ENCODE measurements at regions not wholly inside any gene's neighbourhood (a gene's known extent, or its start where the extent isn't known, plus 50 kb on each side); places are given as distances from the start of the nearest gene placed in this dataset.

DNA sequence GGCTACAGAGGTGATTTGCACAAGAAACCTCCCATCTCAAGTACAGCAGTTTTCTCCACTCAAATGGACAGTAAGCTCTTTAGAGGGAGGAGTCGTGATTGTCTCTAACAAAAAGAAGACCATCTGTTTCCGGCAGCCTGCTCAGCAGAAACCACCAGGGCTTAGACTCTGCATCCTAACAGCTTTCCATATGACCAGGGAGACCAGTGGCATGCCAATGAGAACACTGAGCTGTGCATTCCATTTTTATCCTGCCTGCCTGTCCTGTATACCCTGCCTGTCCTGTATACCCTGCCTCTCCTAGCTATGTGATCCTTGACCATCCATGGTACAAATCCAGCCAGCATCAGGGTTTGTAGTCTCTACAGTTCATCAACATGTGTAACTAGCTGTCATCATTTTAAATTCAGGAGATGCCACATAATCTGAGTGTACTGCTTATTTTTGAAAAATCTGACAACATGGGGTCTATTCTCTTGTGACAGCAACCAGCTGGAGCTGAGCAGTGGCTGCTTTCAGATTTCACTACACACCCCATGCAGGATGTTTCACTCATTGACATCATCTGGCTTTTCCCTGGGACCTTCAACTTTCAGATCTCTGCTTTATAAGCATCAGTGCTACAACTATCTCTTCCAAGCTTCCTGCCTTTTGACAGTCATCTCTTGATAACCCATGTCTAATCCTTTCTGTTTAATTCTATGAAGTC lies 50.5 kb upstream of the POU2AF2 start:
- no peak for DNase-seq (ENCODE audit: low read depth in 4 of 4, low spot score in 2 of 4)

DNA sequence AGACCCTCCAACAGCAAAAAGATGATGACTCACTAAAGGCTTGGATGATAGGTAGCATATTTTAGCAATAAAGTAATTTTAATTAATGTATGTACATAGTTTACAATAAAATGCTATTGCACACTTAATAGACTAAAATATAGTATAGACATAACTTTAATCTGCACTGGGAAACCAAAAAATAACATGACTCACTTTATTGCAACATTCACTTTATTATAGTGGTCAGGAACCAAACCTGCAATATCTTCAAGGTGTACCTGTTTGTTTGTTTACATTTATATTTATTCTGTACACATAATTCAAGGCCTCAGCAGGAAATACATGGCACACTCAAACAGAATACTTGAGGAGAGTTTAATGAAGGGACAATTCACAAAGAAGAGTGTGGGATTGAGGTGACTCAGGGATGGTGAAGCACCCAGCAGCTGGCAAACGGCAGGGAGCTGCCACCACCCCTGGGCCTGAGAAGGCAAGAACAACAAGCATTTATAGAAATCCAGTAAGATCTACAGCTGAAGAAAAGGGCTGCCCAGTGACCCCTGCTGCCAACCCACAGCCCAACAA lies 51.5 kb upstream of the POU2AF2 start:
- DNase-seq (ENCODE audit: low read depth in 4 of 4, low spot score in 2 of 4): no peak

DNA sequence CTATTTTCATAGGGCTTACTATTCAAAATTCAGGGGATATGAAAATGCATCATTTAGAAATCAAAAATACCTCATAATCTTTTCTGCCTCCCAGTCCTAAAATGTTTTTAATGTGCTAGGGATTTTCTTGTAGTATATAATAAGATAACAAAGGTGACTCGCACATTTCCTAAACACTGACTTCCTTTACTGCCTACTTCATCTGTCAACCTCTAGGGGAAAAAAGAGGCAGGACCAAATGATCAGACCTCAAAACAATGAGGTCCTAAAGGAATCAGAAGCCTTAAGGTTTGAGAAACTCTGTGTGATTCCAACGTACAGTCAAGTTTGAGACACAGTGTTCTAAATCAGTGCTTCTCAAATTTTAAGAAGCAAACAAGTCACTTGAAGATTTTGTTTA lies 56.1 kb upstream of the POU2AF2 start:
- no peak for DNase-seq (ENCODE audit: low read depth in 4 of 4, low spot score in 2 of 4)

DNA sequence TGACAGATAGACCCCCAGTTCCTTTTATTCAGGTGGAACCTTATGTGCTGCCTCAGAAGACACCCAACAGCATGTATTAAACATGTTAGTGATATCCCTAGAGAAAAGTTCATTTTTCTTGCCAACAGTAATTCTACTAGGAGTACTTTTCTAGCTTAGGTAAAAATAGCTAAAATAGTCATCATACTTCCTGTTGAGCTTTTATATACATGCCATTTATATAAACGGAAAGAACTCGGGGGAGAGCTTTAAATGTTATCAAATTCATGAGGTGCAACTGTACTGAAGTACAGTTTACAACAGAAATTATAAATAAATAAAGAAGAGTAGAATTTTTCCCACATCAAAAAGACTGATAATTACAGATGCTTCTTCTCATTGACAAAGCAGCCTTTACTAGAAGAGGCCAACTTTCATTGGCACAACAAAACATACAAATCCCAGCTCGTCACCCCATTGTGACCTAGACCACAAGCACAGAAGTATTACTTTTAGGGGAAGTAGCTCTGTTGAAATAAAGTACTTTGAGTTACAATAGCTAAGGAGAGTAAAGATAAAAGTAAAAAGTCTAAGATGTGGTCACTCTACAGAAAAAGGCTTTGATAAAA lies 59.1 kb upstream of the POU2AF2 start:
- no peak for DNase-seq (ENCODE audit: low read depth in 4 of 4, low spot score in 2 of 4)

DNA sequence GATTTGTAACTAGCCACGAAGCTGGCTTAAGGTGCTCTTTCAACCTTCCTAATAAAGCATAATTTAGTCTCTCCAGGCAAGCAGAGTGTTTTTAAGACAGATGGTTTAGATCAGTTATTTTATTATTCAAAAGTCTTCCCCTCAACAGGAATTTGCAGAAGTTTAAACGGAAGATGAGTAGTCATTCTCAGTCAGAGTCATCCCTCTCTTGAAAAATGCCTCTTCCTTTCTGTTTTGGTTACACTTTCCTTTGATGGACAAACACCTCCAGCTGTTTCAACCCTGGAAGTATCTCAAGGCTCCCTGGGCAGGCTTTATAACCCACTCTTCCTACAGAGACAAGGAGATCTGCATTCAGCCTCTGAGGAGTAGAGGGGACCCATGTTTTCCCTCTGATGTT lies 60.3 kb upstream of the POU2AF2 start:
- DNase-seq (ENCODE audit: low read depth in 4 of 4, low spot score in 2 of 4): no peak

DNA sequence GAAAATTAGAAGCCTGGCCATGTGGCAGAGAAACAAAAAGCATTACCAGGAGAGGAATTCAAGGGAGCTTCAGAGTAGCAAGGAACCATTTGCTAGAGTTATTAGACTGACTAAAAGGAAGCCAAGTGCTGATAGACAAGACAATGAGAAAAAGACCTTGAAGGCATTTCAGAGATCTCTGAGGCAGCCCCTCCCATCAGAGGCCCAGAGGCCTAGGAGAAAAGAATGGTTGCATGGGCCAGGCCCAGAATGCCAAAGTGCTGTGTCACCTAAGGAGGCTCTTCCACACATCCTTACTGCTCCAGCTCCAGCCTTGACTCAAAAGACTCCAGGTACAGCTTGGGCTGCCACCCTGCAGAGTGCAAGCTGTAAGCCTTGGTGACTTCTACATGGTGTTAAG lies 61.8 kb upstream of the POU2AF2 start:
- no peak for DNase-seq (ENCODE audit: low read depth in 4 of 4, low spot score in 2 of 4)

DNA sequence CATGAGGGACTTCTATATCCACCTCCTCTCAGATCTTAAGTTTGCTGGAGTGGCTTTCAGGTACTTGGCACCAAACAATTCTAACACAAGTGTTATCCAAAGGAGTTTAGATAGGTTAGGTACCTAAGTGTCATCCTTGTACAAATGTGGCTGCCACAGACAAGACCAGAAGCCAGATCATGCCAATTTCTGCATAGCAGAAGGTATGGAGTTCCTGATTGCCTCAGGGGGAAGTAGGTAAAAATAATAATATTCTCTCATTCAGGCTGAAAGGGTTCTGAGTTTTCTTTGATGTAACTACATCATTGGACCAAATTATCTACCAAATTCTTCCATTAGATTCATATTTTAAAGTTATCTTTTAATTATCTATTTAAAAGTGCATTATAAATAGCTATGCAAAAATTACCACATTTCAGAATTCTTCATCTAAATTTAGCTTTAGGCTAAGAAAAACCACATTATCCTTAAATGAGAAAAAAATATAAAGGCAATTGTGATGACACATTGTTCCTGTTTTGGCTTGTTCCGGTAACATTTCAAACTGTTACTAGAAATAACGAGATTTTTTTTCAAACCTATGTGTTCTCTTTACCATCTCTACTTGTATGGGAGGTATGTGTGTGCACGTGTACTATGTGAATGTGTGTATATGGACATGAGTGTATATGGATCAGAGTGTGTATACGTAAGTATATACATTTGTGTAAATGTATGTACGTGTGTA lies 66.2 kb upstream of the POU2AF2 start:
- no peak for DNase-seq (ENCODE audit: low read depth in 4 of 4, low spot score in 2 of 4)

DNA sequence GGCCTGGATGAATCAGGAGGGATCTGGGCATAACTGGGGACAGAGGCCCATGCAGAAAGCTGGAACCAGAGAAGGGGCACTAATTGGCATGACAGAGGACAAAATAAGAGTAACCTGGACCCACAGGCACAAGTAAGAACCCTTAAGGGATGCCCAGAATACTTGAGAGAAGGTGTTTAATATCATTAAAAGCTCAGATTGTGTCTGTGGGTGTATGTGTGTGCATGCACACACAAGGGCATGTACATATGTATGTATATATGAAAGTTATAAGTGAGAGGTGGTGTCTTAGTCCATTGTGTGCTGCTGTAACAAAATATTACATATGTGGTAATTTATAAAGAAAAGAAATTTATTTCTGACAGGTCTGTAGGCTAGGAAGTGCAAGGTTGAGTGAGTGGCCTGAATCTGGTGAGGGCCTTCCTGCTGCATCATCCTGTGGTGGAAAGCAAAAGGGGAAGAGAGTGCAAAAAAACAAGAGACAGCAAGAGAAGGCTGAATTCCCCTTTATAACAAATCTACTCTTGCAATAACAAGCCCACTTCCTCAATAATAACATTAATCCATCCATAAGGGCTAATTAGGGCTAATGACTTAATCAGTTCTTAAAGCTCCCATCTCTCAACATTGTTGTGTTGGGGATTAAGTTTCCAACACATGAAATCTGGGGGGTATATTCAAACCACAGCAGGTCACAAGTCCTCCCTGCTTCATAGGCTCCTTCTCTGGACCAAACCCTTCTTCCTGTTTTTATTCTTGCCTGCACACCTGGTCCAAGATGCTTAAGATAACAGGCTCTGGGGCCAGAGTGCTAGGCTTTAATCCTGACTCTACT lies 68.3 kb upstream of the POU2AF2 start:
- no peak for DNase-seq (ENCODE audit: low read depth in 4 of 4, low spot score in 2 of 4)

DNA sequence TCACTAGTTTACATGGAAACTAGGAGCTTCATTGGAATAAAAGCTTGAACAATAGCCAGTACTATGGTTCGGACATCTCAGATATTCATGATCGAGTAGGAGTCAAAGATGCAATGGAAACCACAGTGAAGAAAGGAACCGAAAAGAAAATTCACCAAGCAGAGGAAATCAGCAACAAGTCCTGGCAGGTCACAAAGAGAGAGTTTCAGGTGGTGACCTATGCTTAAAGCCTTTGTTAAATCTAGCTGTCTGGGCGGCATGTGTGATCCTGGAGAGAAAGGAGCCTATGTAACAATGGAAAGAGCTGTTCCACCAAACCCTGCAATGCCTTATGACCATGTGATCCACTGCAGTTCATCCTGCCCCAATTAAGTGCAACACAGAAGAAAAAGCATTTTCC lies 68.9 kb upstream of the POU2AF2 start:
- no peak for DNase-seq (ENCODE audit: low read depth in 4 of 4, low spot score in 2 of 4)

DNA sequence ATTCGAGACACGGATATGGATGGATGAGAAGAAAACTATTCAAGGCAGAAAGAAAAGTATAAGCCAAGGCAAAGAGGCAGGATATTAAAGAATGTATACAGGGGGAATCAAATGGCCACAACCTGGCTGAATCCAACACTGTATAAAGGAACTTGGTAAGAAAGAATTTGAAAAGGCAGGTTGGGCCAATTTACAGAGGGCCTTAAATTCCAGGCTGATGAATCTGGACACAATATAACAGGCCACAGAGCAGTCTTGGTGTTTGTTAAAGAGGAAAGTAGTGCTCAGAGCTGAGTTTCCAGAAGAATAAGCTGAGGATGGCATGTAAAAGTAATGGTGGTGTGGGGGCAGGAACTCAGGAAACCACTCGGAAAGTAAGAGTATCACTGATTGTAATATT lies 72.3 kb upstream of the POU2AF2 start:
- DNase-seq (ENCODE audit: low read depth in 4 of 4, low spot score in 2 of 4): no peak

DNA sequence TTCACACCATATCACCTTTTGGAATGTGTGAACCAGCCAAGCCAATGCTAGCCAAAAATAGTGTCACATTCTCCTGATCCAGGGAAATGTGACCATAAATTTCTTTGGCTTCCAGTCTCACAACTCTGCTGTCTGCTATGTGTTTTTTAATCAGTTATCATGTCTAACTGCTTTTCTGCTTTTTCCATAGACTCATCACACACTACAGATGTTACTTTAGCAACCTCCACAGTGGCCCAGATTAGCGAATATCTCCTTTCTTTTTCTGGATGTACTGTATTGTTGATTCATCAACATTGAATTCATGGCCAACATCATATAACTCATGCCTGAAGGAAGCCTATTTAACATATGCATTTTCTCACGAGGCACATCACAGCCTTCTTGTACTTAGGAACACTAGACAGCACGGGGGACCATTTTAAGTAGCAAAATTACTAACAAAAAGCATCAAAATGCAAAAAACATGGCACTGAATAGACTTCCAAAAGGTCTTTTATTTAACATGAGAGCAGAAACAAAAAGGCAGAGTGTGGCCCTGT lies 73.1 kb upstream of the POU2AF2 start:
- no peak for DNase-seq (ENCODE audit: low read depth in 4 of 4, low spot score in 2 of 4)

DNA sequence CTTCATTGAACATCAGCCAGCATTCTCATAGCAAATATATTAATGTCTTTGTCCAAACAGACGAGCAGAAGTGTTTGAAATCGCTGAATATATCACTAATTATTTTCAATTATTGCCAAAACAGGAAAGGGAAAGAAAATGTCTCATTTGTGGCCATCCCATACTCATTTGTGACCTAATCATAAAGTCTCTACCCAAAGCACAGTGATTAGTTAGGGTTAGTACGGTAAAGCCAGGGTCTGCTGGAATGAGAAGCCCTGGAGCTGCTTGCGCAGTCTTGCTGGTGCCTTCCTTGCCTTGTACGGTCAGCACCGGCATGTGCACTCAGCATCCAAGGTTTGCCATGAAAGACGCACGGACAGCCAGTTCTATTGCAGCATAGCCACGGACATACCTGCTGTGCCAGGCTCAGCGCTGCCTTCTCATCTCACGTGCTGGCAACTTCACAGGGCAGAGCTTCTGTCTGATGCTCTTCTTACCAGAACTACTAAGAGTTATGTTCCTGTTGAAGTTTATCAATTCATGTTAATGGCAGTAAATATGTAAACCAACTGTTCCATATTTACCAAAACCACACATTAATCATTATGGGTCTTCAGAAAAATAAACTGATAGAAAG lies 74.7 kb upstream of the POU2AF2 start:
- no peak for DNase-seq (ENCODE audit: low read depth in 4 of 4, low spot score in 2 of 4)

DNA sequence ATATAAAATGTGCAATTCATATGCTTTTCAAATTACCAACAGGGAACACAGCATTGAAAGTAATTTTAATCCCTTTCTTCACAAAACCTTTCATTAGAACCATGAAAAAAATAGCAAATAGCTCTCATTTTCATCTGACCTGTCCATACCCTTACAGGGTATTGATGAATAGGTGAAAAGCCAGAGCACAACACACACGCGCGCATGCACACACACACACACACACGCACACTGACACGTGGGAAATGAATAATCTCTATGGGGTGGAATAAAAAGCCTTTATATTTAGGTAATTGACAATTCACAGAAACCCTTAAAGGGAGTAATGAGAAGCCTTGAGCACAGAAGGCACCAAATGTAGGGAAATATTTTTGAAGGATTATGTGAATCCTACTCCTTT lies 76.2 kb upstream of the POU2AF2 start:
- DNase-seq (ENCODE audit: low read depth in 4 of 4, low spot score in 2 of 4): no peak

DNA sequence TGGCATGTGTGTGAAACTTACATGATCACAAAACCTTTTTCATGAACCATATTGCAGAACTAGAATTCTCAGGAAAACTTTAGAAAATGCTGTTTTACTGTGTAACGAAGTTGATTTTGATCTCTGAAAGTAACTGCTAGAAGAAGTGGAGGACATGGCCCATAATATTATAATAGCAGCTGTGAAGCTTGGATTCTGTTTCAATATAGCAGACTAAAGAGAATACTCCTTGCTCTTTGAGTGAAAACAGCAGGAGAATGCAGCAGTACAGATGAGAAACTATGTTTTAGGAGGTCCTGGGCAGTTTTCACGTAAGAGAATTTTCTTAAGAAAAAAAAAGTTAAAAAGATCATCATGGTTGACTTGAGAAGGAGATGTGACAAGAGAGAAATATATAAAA lies 76.7 kb upstream of the POU2AF2 start:
- no peak for DNase-seq (ENCODE audit: low read depth in 4 of 4, low spot score in 2 of 4)

DNA sequence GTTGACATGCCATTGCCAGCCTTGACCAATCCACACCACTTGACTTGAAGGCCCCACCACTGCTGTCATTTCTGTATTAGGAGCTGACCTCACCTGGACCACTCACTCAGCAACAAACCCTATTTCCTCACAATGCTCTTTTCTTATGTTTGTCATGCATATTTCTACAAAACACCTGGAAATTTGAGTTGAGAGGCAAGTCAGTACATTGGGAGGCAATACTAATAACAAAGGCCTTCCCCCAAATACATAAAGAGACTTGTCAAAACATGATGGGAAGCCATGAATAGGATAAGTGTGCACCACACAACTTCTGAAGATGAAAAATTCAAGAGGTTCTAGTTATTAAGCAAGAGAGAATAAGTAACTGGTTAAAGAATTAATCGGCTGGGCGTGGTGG lies 77.9 kb upstream of the POU2AF2 start:
- no peak for DNase-seq (ENCODE audit: low read depth in 4 of 4, low spot score in 2 of 4)

DNA sequence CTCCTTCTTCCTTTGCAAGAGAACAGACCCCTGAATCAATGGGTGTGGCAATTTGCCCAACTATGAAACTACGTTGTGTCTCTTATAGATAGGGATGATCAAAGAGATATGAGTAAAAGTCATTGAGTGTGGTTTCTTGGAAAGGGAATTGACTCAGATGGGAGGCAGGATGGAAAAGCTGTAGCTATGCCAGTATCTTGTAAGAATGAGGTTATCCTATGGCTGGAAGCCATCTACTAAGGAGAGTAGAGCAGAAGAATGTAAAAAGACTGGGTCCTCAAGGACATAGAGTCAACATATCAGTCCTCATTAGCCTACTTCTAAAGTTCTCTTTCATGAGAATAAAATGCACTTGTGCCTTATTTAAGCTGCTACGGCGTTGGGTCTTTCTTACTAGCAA lies 78.9 kb upstream of the POU2AF2 start:
- no peak for DNase-seq (ENCODE audit: low read depth in 4 of 4, low spot score in 2 of 4)

DNA sequence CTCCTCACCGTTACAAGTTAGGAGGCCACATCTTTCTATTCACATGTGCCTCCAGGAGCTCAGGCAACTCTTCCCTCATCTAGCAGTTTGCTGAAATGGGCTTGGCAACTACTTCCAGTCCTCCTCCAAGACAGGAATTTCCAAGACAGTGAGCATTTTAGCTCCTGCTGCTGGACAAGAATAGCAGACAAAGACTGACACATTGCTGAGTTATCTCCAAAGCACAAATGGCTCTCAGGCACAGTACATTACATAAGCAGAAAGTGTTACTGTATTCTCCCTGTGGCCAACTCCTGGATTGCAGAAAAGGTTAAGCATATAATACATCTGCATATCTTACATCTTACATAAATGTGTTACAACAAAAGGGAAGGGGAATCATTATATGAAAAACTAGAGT lies 83.2 kb upstream of the POU2AF2 start:
- DNase-seq (ENCODE audit: low read depth in 4 of 4, low spot score in 2 of 4): no peak

DNA sequence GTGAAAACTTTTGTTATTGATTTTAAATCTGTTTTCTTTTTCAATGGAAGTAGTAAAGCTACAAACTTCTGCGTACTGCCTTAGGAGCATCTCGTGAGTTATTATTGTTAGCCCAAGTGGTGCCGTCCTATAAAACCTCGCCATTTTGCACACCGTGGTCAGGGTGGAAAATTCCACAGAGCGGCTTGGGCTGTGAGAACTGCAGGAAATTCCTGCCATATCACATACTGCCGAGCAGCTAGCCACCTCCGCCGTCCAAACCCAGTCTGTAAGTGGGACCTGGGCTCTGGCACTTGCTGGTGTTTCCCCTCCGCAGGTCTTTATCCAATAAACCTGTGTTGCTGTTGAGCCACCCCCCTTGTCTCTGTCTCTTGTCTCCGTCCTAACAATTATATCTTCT lies 88.0 kb upstream of the POU2AF2 start:
- no peak for DNase-seq (ENCODE audit: low read depth in 4 of 4, low spot score in 2 of 4)

DNA sequence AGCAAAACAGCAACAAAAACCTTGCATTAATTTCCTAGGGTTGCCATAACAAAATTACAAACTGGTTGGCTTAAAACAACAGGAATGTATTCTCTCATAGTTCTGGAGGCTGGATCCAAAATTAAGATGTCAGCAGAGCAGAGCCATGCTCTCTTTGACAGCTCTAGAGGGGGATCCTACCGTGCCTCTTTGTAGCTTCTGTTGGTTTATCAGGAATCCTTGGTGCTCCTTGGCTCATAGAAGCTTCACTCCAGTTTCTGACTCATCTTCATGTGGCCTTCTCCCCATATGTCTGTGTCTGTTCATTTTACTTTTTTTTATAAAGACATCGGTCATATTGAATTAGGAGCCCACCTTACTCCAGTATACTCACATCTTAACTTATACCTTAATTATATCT lies 90.5 kb upstream of the POU2AF2 start:
- no peak for DNase-seq (ENCODE audit: low read depth in 4 of 4, low spot score in 2 of 4)

DNA sequence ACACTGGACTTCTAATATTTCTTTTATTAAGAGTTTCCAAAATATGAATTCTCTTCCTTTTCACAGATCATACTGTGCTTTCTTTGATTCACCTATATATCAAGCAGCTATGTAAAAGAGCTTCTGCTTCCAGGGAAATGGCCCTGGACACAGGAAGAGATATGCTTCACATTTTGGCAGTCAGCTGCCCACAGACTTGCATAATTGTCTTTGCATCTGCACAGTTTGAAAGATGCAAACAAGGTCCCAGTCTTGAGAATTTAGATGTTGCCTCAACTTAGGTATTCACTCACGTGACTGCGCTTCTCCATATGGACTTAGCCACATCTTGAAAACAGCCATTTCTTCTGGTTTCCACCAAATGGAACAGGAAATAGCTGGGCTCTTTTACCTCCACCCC lies 92.3 kb upstream of the POU2AF2 start:
- no peak for DNase-seq (ENCODE audit: low read depth in 4 of 4, low spot score in 2 of 4)

All from left renal cortex interstitium (tissue), 4 donors.